MCF 10A (cell line): ENCODE measurements at regions not wholly inside any gene's neighbourhood (a gene's known extent, or its start where the extent isn't known, plus 50 kb on each side); places are given as distances from the start of the nearest gene placed in this dataset.

Experiments used
- BruUV-seq: library from RNA; stranded (reverse); fragments of 400-500 nt; replicated peaks from 2 replicates; lab custom pipeline; 2021; lab: Mats Ljungman, UMichigan
- CTCF ChIA-PET: fragments of 300-600 bp; sonication (Branson Sonifier 250); formaldehyde crosslinking; extraction: SDS; loops from one replicate; lab custom pipeline; 2021; ENCODE audit warnings: antibody characterized with exemption, inconsistent platforms; lab: Yijun Ruan, JAX
- POLR2A ChIA-PET: fragments of 300-600, 350-650 bp; sonication (Branson Sonifier 250); formaldehyde crosslinking; extraction: SDS; loops from one replicate; lab custom pipeline; 2020; ENCODE audit warnings: antibody characterized with exemption, inconsistent platforms; lab: Yijun Ruan, JAX
- DNase-seq: peaks from one replicate; pipeline ENCODE4 v3.0.0-alpha.2; 2018; ENCODE audit not compliant: unreplicated experiment
- H3K27ac Mint-ChIP-seq: one replicate; pipeline ENCODE4 v1.8.0; 2022; ENCODE audit warnings: mild to moderate bottlenecking, low read depth, mixed read lengths; ENCODE audit not compliant: unreplicated experiment
- H3K27me3 Mint-ChIP-seq: one replicate; pipeline ENCODE4 v1.8.0; 2022; ENCODE audit warnings: mixed read lengths; ENCODE audit not compliant: insufficient read depth, unreplicated experiment
- H3K36me3 Mint-ChIP-seq: one replicate; pipeline ENCODE4 v1.8.0; 2022; ENCODE audit warnings: mild to moderate bottlenecking, moderate library complexity, mixed read lengths; ENCODE audit not compliant: insufficient read depth, unreplicated experiment
- H3K4me1 Mint-ChIP-seq: one replicate; pipeline ENCODE4 v1.8.0; 2022; ENCODE audit warnings: mixed read lengths; ENCODE audit not compliant: insufficient read depth, unreplicated experiment
- H3K4me3 Mint-ChIP-seq: one replicate; pipeline ENCODE4 v1.8.0; 2022; ENCODE audit warnings: mild to moderate bottlenecking, moderate library complexity, mixed read lengths; ENCODE audit not compliant: unreplicated experiment
- H3K9me3 Mint-ChIP-seq: one replicate; pipeline ENCODE4 v1.8.0; 2022; ENCODE audit warnings: mixed read lengths; ENCODE audit not compliant: unreplicated experiment
- CTCF ChIP-seq: fragments of 200-600 bp; IDR thresholded peaks from one replicate; pipeline ENCODE4 v1.8.0; 2022; ENCODE audit warnings: antibody characterized with exemption, mild to moderate bottlenecking; ENCODE audit not compliant: unreplicated experiment
- intact Hi-C: fragments of 100-400 bp; cut with micrococcal nuclease; formaldehyde crosslinking; loops from 2 replicates; pipeline ENCODE4 v1.14.1; 2022

DNA sequence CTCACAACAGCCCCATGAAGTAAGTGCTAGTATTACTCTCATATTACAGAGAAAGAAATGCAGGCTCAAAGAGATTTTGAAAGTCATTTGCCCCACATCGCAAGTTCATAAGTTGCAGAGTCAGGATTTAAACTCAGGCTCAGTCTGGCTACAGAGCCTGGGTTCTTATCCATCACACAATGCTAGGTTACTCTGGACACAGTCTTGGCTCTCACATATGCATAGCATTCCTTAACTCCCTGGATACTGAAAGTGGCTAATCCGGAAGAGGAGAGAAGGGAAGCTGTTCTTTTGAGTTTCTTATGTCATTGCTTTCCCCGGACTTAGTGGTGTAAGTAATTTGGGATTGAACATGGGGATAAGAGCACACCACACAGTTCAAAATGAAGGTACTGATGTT is 357.4 kb upstream of the PLXNA2 start:
- no TSS peak for BruUV-seq
- TF ChIP-seq CTCF: no peak
- no peak overlapping the region for H3K4me3 Mint-ChIP-seq
- H3K4me1 Mint-ChIP-seq: peaks cover 19% of the 10 kb centered on the region
- H3K27me3 Mint-ChIP-seq: no peaks in the 10 kb centered on the region
- intact Hi-C loops: no loop called here
- no peaks in the 10 kb centered on the region for H3K36me3 Mint-ChIP-seq
- H3K9me3 Mint-ChIP-seq: no peaks in the 10 kb centered on the region
- ChIA-PET CTCF (interaction anchor here (0.5 to 0.7 kb wide), 2 partner anchors 199 to 927 kb away, joined by 3 to 4 read pairs; no protein-coding TSS in a partner anchor), POLR2A (interaction anchor here (1.0 kb wide), 1 partner anchor 31 kb away, joined by 3 read pairs; no protein-coding TSS in a partner anchor)
- no peak overlapping the region for H3K27ac Mint-ChIP-seq
- no peak for DNase-seq

- Mint-ChIP-seq H3K27me3 (no peaks in the 10 kb centered on the region), H3K9me3 (no peaks in the 10 kb centered on the region), H3K27ac (no peak overlapping the region), H3K4me1 (peaks cover 19% of the 10 kb centered on the region), H3K4me3 (no peak overlapping the region), H3K36me3 (no peaks in the 10 kb centered on the region)
- TF ChIP-seq CTCF: no peak
- ChIA-PET POLR2A (interaction anchor here (0.6 to 0.8 kb wide), 3 partner anchors 15 to 204 kb away, joined by 3 to 4 read pairs (median 4); no protein-coding TSS in a partner anchor), CTCF (interaction anchor here (0.6 to 1.6 kb wide), 6 partner anchors 21 to 645 kb away, joined by 3 to 5 read pairs (median 4); no protein-coding TSS in a partner anchor)
- no peak for DNase-seq
- intact Hi-C loops: no loop called here
- no TSS peak for BruUV-seq
Observed at GRCh38 chr1:208603721-208604120, 359.5 kb upstream of the PLXNA2 start.

- H3K36me3 Mint-ChIP-seq: no peaks in the 10 kb centered on the region
- no peak overlapping the region for H3K4me3 Mint-ChIP-seq
- no peak for TF ChIP-seq CTCF
- ChIA-PET POLR2A (interaction anchor here (0.6 to 1.2 kb wide), 3 partner anchors 20 to 458 kb away, joined by 3 to 4 read pairs (median 3); no protein-coding TSS in a partner anchor), CTCF (interaction anchor here (0.6 to 1.6 kb wide), 6 partner anchors 21 to 1720 kb away, joined by 3 to 5 read pairs (median 4); no protein-coding TSS in a partner anchor)
- no TSS peak for BruUV-seq
- intact Hi-C loops: no loop called here
- peaks cover 19% of the 10 kb centered on the region for H3K4me1 Mint-ChIP-seq
- H3K27ac Mint-ChIP-seq: peak overlapping the region; percentile 7
- H3K27me3 Mint-ChIP-seq: no peaks in the 10 kb centered on the region
- no peaks in the 10 kb centered on the region for H3K9me3 Mint-ChIP-seq
- DNase-seq: peak; percentile 79
Observed at GRCh38 chr1:208604295-208604694, 360.1 kb upstream of the PLXNA2 start.

- BruUV-seq: no TSS peak
- Mint-ChIP-seq H3K9me3 (no peaks in the 10 kb centered on the region), H3K4me1 (peaks cover 19% of the 10 kb centered on the region), H3K27me3 (no peaks in the 10 kb centered on the region), H3K4me3 (no peak overlapping the region), H3K27ac (no peak overlapping the region), H3K36me3 (no peaks in the 10 kb centered on the region)
- TF ChIP-seq CTCF: no peak
- intact Hi-C loops: no loop called here
- POLR2A ChIA-PET: interaction anchor here (0.7 to 0.9 kb wide), 2 partner anchors 10 to 43 kb away, joined by 3 read pairs; no protein-coding TSS in a partner anchor
- CTCF ChIA-PET: interaction anchor here (0.5 to 0.9 kb wide), 4 partner anchors 12 to 261 kb away, joined by 3 to 5 read pairs (median 3); no protein-coding TSS in a partner anchor
- DNase-seq: no peak
Observed at GRCh38 chr1:208606959-208607358, 362.8 kb upstream of the PLXNA2 start.
